PC-3 (cell line): ENCODE measurements at regions not wholly inside any gene's neighbourhood (a gene's known extent, or its start where the extent isn't known, plus 50 kb on each side); places are given as distances from the start of the nearest gene placed in this dataset.
"Not testable (repeated sequence)": the region's sequence is repeated elsewhere in the genome, so short reads cannot be mapped to it uniquely, and the experiment has no call there.

Source experiments
- ATAC-seq: fragments of 200-7000 bp; cut with Tn5 transposase; 2 replicates; pipeline ENCODE4 v1.9.1; 2020; ENCODE audit warnings: mild to moderate bottlenecking, moderate library complexity
- BruUV-seq: library from RNA; stranded (reverse); fragments of 400-500 nt; replicated peaks from 2 replicates; lab custom pipeline; 2021; lab: Mats Ljungman, UMichigan
- CTCF ChIA-PET: fragments of 300-600 bp; sonication (Branson Sonifier 250); formaldehyde crosslinking; loops from one replicate; lab custom pipeline; 2022; ENCODE audit warnings: antibody characterized with exemption; lab: Charles Lee
- POLR2A ChIA-PET: fragments of 300-600 bp; sonication (Branson Sonifier 250); formaldehyde crosslinking; loops from one replicate; lab custom pipeline; 2022; ENCODE audit warnings: antibody characterized with exemption; ENCODE audit not compliant: unreplicated experiment; lab: Charles Lee
- DNase-seq: peaks from one replicate; pipeline ENCODE4 v3.0.0-alpha.2; 2015
- H2AFZ ChIP-seq: fragments of 300-600 bp; sonication (generic); 2 replicates; pipeline ENCODE4 v1.6.0; 2016; ENCODE audit warnings: antibody characterized with exemption, low read length
- H3F3A ChIP-seq: fragments of 300-600 bp; sonication (generic); one replicate; pipeline ENCODE4 v1.6.0; 2017; ENCODE audit warnings: antibody characterized with exemption, low read length, control low read depth, mild to moderate bottlenecking; ENCODE audit not compliant: unreplicated experiment
- H3K27ac ChIP-seq: fragments of 300-600 bp; sonication (generic); 2 replicates; pipeline ENCODE4 v1.5.1; 2016; ENCODE audit warnings: mild to moderate bottlenecking, low read length
- H3K27me3 ChIP-seq: fragments of 300-600 bp; sonication (generic); 2 replicates; pipeline ENCODE4 v1.6.1; 2016; ENCODE audit warnings: low read length, mixed read lengths
- H3K36me3 ChIP-seq: fragments of 300-600 bp; sonication (generic); 2 replicates; pipeline ENCODE4 v1.6.1; 2016; ENCODE audit warnings: low read depth, mixed run types, low read length, mixed read lengths
- H3K4me1 ChIP-seq: fragments of 300-600 bp; sonication (generic); 2 replicates; pipeline ENCODE4 v1.5.1; 2016; ENCODE audit warnings: low read length; ENCODE audit not compliant: insufficient read depth
- H3K4me2 ChIP-seq: fragments of 300-600 bp; sonication (generic); 2 replicates; pipeline ENCODE4 v1.6.0; 2016; ENCODE audit warnings: low read length
- H3K4me3 ChIP-seq: fragments of 300-600 bp; sonication (generic); 2 replicates; pipeline ENCODE4 v1.5.1; 2016; ENCODE audit warnings: mild to moderate bottlenecking, low read length, mixed read lengths
- H3K79me2 ChIP-seq: fragments of 300-600 bp; sonication (generic); 2 replicates; pipeline ENCODE4 v1.6.1; 2017; ENCODE audit warnings: low read length, mixed read lengths
- H3K9ac ChIP-seq: fragments of 300-600 bp; sonication (generic); 2 replicates; pipeline ENCODE4 v1.6.0; 2016; ENCODE audit warnings: mild to moderate bottlenecking, low read length
- H3K9me2 ChIP-seq: fragments of 300-600 bp; sonication (generic); replicated peaks from 2 replicates; pipeline ENCODE4 v1.6.1; 2016; ENCODE audit warnings: mixed run types, low read length, mixed read lengths
- H3K9me3 ChIP-seq: fragments of 300-600 bp; sonication (generic); 2 replicates; pipeline ENCODE4 v1.6.1; 2016; ENCODE audit warnings: low read length, mixed read lengths
- H4K20me1 ChIP-seq: fragments of 300-600 bp; sonication (generic); 2 replicates; pipeline ENCODE4 v1.6.1; 2016; ENCODE audit warnings: low read length, mixed read lengths
- EZH2 ChIP-seq: fragments of 300-600 bp; sonication (generic); IDR thresholded peaks from one replicate; pipeline ENCODE4 v1.6.1; 2017; ENCODE audit warnings: antibody characterized with exemption, mild to moderate bottlenecking, low read length; ENCODE audit not compliant: unreplicated experiment
- EZH2phosphoT487 ChIP-seq: fragments of 300-600 bp; sonication (generic); IDR thresholded peaks from 2 replicates; pipeline ENCODE4 v1.6.1; 2018; ENCODE audit warnings: mild to moderate bottlenecking, antibody characterized with exemption, low read length, borderline replicate concordance
- intact Hi-C: fragments of 100-400 bp; cut with micrococcal nuclease; formaldehyde crosslinking; loops from 2 replicates; pipeline ENCODE4 v1.9.0; 2023
- TF ChIP-seq, protein P1 (sequence below): fragments of 300-600 bp; sonication (generic); conservative IDR thresholded peaks from 2 replicates; pipeline ENCODE4 v1.5.1; 2017; ENCODE audit warnings: antibody characterized with exemption, low read depth, mild to moderate bottlenecking, low read length

DNA sequence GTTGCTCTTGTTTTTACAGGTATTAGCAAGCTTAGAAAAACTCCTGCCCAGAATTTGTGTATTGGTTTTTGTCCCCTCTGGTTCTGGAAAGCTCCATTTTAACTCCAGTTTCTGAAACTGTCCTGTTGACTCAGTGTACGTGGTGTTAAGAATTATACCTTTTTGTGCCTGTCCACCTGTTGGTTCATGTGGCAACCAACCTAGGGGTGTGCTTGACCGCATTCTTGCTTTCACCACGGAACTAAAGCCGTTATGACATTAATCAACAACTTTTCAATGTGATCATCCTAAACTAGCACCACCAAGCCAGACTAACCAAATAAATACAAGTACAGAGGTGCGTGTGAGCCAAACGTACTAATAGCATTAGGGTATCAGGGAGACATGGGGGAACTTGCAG lies 56.0 kb upstream of the PTH start:
- no TSS peak for BruUV-seq
- Histone ChIP-seq H3K4me1 (no peaks in the 10 kb centered on the region), H3K9ac (no peak overlapping the region), H4K20me1 (no peaks in the 10 kb centered on the region), H3K79me2 (no peaks in the 10 kb centered on the region), H3K27ac (no peak overlapping the region), H3K4me3 (no peak overlapping the region), H3K27me3 (0 out of 2 replicates have a peak, but pooled peaks cover 6% of the 10 kb centered on the region), H3K9me2 (no peaks in the 10 kb centered on the region), H2AFZ (no peak overlapping the region), H3K4me2 (no peak overlapping the region), H3F3A (no peaks in the 10 kb centered on the region), H3K36me3 (no peaks in the 10 kb centered on the region), H3K9me3 (no peaks in the 10 kb centered on the region)
- ATAC-seq: no peak
- intact Hi-C loops: no loop called here
- POLR2A ChIA-PET: no interaction called here
- TF ChIP-seq, protein P1, sequence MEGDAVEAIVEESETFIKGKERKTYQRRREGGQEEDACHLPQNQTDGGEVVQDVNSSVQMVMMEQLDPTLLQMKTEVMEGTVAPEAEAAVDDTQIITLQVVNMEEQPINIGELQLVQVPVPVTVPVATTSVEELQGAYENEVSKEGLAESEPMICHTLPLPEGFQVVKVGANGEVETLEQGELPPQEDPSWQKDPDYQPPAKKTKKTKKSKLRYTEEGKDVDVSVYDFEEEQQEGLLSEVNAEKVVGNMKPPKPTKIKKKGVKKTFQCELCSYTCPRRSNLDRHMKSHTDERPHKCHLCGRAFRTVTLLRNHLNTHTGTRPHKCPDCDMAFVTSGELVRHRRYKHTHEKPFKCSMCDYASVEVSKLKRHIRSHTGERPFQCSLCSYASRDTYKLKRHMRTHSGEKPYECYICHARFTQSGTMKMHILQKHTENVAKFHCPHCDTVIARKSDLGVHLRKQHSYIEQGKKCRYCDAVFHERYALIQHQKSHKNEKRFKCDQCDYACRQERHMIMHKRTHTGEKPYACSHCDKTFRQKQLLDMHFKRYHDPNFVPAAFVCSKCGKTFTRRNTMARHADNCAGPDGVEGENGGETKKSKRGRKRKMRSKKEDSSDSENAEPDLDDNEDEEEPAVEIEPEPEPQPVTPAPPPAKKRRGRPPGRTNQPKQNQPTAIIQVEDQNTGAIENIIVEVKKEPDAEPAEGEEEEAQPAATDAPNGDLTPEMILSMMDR: no peak
- no peak for TF ChIP-seq EZH2phosphoT487
- TF ChIP-seq EZH2: no peak
- DNase-seq: no peak
- CTCF ChIA-PET: no interaction called here

DNA sequence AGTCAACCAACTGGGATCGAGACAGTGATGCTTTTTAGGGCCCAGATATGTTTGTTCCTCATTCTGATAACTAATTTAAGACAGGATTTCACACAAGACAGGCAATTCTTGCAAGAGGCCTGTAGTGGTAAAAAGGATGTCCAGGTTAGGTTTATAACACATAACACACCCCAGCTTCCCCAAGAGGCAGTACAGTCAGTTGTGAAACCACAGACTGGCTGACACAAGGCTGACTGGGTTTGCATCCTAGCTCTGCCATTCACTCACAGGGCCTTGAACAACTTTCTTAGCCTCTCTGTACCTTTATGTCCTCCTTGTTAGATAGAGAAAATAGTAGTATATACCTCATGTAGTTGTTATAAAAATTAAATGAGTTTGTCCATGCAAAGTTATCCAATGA lies 55.0 kb upstream of the PTH start:
- no peaks in the 10 kb centered on the region for H3F3A ChIP-seq
- no peaks in the 10 kb centered on the region for H3K4me1 ChIP-seq
- H3K4me3 ChIP-seq: no peak overlapping the region
- intact Hi-C loops: no loop called here
- H3K9me3 ChIP-seq: no peaks in the 10 kb centered on the region
- no peak overlapping the region for H3K9ac ChIP-seq
- BruUV-seq: no TSS peak
- no peaks in the 10 kb centered on the region for H3K9me2 ChIP-seq
- ChIA-PET CTCF (no interaction called here), POLR2A (no interaction called here)
- DNase-seq (no peak), ATAC-seq (no peak)
- H3K27ac ChIP-seq: no peak overlapping the region
- no peaks in the 10 kb centered on the region for H3K36me3 ChIP-seq
- H3K27me3 ChIP-seq: 0 out of 2 replicates have a peak, but pooled peaks cover 6% of the 10 kb centered on the region
- no peak overlapping the region for H3K4me2 ChIP-seq
- no peaks in the 10 kb centered on the region for H3K79me2 ChIP-seq
- no peaks in the 10 kb centered on the region for H4K20me1 ChIP-seq
- no peak overlapping the region for H2AFZ ChIP-seq
- TF ChIP-seq, protein P1: no peak
- TF ChIP-seq EZH2: no peak
- TF ChIP-seq EZH2phosphoT487: no peak

DNA sequence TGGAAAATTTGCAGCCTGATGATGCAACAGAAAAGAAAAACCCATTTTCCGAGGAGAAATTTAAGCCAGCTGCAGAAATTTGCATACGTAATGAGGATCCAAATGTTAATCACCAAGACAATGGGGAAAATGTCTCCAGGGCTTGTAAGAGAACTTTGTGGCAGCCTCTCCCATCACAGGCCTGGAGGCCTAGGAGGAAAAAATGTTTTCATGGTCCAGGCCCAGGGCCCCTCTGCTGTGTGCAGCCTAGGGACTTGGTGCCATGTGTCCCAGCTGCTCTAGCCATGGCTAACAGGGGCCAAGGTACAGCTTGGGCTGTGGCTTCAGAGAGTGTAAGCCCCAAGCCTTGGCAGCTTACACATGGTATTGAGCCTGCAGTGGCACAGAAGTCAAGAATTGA lies 50.3 kb upstream of the PTH start:
- H3K9me3 ChIP-seq, H3K4me1 ChIP-seq, H3K4me2 ChIP-seq, H3K9me2 ChIP-seq, H3K4me3 ChIP-seq, H3K36me3 ChIP-seq, POLR2A ChIA-PET, H3K27ac ChIP-seq, H3K79me2 ChIP-seq, BruUV-seq, ATAC-seq, H3F3A ChIP-seq, H3K9ac ChIP-seq, intact Hi-C loops, H4K20me1 ChIP-seq, H2AFZ ChIP-seq, DNase-seq, CTCF ChIA-PET, H3K27me3 ChIP-seq: not testable (repeated sequence)
